ENCODE measurements at regions not wholly inside any gene's neighbourhood (a gene's known extent, or its start where the extent isn't known, plus 50 kb on each side); places are given as distances from the start of the nearest gene placed in this dataset.

DNA sequence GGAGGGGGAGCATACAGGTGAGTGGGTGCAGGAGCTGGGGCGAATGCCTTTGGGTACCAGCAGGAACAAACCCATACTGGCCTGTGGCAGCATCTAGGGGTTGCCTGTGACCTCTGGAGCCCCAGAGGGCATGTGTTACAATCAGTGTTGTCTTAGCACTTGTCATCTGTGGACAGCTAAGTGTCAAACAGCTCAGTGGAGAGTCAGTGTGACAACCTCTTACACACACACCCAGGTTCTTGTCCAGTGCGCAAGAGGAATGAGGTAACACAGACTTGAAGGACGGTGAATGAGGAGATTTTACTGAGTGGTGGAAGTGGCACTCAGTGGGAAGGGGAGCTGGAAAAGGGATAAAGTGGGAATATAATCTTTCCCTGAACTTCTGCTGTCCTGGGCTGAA is 54.1 kb upstream of the DDIT4L start:
- H3K27ac Mint-ChIP-seq (ENCODE audit: unreplicated experiment): peak overlapping the region; percentile 21
- no peak overlapping the region for H3K4me3 Mint-ChIP-seq

More for the DNA sequence above, 54.1 kb upstream of the DDIT4L start:
- DNase-seq (ENCODE audit: low read depth, low spot score): no peak
- H3K9me3 Mint-ChIP-seq: peaks cover 6% of the 10 kb centered on the region
- no peaks in the 10 kb centered on the region for H3K4me1 Mint-ChIP-seq
- no peaks in the 10 kb centered on the region for H3K27me3 Mint-ChIP-seq (ENCODE audit: low read depth)
- no peaks in the 10 kb centered on the region for H3K36me3 Mint-ChIP-seq (ENCODE audit: low read depth)
- TF ChIP-seq, protein P1, sequence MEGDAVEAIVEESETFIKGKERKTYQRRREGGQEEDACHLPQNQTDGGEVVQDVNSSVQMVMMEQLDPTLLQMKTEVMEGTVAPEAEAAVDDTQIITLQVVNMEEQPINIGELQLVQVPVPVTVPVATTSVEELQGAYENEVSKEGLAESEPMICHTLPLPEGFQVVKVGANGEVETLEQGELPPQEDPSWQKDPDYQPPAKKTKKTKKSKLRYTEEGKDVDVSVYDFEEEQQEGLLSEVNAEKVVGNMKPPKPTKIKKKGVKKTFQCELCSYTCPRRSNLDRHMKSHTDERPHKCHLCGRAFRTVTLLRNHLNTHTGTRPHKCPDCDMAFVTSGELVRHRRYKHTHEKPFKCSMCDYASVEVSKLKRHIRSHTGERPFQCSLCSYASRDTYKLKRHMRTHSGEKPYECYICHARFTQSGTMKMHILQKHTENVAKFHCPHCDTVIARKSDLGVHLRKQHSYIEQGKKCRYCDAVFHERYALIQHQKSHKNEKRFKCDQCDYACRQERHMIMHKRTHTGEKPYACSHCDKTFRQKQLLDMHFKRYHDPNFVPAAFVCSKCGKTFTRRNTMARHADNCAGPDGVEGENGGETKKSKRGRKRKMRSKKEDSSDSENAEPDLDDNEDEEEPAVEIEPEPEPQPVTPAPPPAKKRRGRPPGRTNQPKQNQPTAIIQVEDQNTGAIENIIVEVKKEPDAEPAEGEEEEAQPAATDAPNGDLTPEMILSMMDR (conservative IDR thresholded peaks at IDR 0.05): no peak
